Right lobe of liver (tissue), 4 donors: ENCODE measurements at regions not wholly inside any gene's neighbourhood (a gene's known extent, or its start where the extent isn't known, plus 50 kb on each side); places are given as distances from the start of the nearest gene placed in this dataset.

ENCODE experiments used
- POLR2A ChIP-seq: fragments of 450-650 bp; IDR thresholded peaks from one replicate; pipeline ENCODE4 v1.6.1; 2017; ENCODE audit warnings: antibody characterized with exemption, mild to moderate bottlenecking
- TF ChIP-seq, protein P1 (sequence below), 4 donors: fragments of 200-600 bp in 3 of 4; fragments of 450-650 bp in 1 of 4; IDR thresholded peaks; one replicate each; pipeline versions ENCODE4 v1.5.1 to v1.8.0; 2016 to 2022; ENCODE audit warnings: antibody characterized with exemption in 4 of 4, mild to moderate bottlenecking in 2 of 4
- donor health status: DM: no; HTN: no; CAD: no.
- donor health status: DM: no; HTN: no; CAD: no.
- donor health status: DM: no; HTN: yes; CAD: no.

DNA sequence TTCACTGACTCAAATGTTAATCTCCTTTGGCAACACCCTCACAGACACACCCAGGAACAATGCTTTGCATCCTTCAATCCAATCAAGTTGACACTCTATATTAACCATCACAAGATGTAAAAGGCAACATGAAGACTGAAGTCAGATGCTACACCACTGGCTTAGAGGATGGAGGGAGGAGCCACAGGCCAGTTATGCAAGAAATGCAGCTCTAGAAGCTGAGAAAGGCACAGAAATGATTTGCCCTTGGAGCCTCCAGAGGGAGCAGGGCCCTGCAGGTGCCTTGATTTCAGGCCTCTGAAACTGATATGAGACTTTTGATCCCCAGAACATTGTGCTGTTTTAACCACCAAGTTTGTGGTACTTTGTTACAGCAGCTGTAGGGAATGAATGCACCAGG, 276.3 kb downstream of the KCNS3 start:
- no peak for TF ChIP-seq POLR2A
- TF ChIP-seq, protein P1, sequence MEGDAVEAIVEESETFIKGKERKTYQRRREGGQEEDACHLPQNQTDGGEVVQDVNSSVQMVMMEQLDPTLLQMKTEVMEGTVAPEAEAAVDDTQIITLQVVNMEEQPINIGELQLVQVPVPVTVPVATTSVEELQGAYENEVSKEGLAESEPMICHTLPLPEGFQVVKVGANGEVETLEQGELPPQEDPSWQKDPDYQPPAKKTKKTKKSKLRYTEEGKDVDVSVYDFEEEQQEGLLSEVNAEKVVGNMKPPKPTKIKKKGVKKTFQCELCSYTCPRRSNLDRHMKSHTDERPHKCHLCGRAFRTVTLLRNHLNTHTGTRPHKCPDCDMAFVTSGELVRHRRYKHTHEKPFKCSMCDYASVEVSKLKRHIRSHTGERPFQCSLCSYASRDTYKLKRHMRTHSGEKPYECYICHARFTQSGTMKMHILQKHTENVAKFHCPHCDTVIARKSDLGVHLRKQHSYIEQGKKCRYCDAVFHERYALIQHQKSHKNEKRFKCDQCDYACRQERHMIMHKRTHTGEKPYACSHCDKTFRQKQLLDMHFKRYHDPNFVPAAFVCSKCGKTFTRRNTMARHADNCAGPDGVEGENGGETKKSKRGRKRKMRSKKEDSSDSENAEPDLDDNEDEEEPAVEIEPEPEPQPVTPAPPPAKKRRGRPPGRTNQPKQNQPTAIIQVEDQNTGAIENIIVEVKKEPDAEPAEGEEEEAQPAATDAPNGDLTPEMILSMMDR (IDR thresholded peaks at IDR 0.05) = no peak
